ENCODE measurements at regions not wholly inside any gene's neighbourhood (a gene's known extent, or its start where the extent isn't known, plus 50 kb on each side); places are given as distances from the start of the nearest gene placed in this dataset.

GRCh38 chr6:41404182-41404845 is 68.9 kb downstream of the NCR2 start:
- DNase-seq (ENCODE audit: low spot score), result no peak

DNA sequence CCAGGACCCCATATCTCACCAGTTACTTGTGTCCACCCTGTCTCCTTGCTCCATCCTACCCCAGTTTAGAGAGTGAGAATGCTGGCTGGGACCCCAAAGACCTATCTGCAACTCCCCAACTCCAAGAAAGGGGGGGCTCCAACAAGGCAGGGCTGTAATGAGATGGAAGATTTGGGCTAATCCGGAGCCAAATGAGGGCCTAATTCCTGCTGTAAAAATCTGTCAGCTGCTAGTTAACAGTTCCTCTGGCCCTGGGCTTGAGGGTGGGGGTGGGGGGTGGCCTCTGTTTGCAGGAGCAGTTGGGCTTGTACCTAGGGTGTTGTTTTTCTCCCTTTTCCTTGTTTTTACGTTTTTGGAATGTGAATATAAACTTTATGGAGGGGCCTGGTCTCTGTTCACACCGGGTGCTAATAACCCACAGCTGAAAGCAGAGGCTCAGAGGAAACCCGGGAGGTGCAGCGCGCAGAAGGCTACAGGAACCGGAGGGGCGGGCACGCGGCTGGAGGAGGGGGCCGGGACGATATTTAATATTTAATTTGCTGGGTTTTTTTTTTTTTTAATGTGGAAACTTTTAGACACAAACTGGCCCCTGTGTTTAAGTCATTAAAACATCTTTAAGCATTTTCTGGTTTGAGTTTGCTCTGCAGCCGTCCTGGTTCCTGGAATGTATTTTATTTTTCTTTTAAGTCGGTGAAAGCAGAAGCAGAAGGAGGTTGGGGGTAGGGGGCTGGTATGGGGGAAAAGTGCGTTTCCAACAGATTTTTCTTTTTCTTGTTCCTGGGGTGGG is 70.7 kb downstream of the NCR2 start:
- no peak for DNase-seq (ENCODE audit: low spot score)

DNA sequence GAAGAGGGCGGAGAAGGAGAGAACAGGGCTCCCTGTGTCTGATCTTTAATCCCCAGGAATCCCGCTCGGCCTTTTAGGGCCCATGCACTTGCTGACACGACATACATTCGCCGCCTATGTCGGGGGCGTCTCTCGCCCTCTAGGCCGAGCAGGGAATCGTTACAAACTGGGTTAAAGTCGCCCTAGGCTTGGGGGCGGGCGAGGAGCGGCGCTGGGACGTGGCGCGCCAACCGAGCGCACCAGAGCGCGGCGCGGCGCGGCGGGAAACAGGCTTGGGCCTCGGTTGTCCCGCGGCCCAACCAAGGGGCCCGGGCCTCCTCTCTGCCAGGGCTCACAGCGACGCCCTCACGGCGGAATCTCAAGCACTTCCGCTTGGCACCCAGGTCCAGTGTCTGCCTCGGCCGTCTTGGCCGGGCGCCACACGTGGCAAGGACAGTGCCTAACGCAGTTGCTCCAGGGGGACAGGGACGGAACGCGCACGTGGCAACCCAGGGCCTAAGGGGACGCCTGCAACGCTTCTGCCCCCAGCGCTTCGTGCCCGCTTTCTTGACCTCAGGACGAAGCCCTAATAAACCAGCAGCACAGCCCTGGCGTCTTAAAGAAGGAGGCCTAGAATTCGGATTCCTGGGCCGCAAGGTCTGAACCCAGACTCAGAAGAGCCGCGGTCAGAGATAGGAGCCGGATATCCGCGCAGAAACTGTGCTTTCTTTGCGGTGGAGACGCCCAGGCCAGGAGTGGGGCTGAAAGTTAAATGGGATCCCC is 71.5 kb downstream of the NCR2 start:
- DNase-seq (ENCODE audit: low spot score), result no peak

DNA sequence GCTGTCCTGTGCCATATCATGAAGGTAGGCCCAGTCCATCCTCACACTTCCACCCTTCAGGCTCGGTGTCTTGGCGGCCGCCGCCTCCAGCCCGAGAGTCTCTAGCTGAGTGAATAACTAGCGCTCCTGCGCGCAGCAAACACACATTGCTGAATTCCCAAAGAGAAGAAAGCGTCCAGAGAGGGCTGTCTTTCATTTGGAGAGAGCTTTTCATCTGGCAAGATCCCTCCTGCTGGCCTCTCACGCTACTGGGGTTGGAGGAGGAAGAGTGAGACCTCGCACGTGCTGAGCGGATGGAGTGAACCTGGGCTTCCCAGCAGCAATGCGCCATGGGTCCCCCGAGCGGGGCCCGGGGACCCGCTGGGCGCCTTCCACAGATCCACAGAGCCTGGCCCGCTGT is 73.2 kb downstream of the NCR2 start:
- no peak for DNase-seq (ENCODE audit: low spot score)

DNA sequence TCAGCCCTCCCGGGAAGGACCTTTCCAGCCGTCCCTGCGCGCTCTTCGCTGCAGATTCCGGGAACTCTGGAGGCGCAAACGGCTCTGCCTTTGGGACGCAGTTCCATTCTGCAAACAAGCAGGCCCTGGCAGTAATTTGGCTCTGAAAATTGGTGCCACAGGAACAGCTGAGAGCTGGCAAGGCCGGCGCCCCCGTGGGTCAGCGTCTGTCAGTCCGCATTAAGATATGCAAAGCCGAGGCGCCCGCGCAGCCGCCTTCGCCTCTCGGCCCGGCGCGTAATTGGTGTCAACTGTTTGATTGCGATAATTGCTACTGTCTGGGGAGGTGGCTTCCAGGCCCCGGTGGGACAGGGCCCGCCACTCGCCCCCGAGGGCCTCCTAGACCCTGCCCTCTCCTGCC is 73.6 kb downstream of the NCR2 start:
- DNase-seq (ENCODE audit: low spot score), result no peak

- no peak for DNase-seq (ENCODE audit: low spot score)
Observed at GRCh38 chr6:41409489-41409888, 74.1 kb downstream of the NCR2 start.

- no peak for DNase-seq (ENCODE audit: low spot score)
Observed at GRCh38 chr6:41411961-41412360, 76.6 kb downstream of the NCR2 start.

DNA sequence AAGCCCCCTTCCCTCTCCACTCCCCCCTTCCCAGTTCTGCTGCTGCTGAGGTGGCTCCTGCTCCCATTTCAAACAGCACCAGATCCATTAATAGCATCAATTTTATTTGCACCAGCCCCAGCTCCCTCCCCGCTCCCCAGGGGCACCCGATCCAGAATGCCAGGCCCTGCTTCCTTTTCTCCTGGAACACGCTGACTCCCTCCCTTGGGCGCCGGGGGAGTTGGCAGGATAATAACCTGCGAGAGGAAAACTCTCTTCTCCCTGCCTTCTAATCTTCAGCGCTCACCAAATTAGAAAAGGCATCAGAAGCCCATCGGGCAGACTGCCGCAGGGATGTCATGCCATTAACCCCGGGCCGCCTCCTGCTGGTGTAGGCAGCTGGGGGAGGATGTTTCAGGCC is 77.8 kb downstream of the NCR2 start:
- no peak for DNase-seq (ENCODE audit: low spot score)

GRCh38 chr6:41416501-41416837 is 81.1 kb downstream of the NCR2 start:
- DNase-seq (ENCODE audit: low spot score), result no peak

- DNase-seq (ENCODE audit: low spot score), result no peak
Observed at GRCh38 chr6:41418741-41419140, 83.3 kb downstream of the NCR2 start.

DNA sequence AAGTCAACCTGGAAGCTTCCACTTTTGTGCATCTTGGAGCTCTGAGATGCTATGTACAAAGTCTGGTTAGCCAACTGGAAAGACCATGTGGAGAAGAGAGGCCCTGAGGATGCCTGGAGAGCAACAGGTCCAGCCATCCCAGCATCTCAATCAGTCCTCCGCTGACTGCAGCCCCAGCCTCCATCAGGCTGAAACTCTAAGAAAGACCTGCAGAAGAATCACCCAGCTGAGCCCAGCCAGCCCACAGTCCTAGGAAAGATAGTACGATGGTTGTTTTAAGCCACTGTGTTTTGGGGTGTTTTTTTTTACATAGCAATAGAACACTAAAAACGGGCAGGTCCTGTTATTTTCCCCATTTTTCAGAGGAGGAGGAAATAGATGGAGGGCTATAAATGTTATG is 84.0 kb downstream of the NCR2 start:
- DNase-seq (ENCODE audit: low spot score), result no peak

GRCh38 chr6:41420186-41420585 is 84.8 kb downstream of the NCR2 start:
- no peak for DNase-seq (ENCODE audit: low spot score)

DNA sequence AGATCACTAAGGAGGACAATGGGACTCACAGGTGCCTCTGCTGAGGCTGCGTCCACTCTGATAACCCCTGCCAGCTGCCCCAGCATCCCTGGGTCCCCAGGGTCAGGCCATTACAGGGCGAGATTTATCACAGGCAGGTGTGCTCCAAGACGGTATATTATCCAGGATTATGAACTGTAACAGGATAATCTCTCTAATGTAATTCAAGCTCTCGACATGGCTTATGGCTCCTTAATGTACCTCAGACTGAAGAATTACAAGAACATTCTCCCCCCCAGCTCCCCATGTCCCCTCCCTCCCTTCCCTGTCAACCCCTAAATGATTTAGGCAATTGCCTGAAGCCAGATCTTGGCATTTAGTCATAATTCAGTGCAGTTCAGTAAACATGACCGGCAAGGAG is 86.8 kb downstream of the NCR2 start:
- no peak for DNase-seq (ENCODE audit: low spot score)

DNA sequence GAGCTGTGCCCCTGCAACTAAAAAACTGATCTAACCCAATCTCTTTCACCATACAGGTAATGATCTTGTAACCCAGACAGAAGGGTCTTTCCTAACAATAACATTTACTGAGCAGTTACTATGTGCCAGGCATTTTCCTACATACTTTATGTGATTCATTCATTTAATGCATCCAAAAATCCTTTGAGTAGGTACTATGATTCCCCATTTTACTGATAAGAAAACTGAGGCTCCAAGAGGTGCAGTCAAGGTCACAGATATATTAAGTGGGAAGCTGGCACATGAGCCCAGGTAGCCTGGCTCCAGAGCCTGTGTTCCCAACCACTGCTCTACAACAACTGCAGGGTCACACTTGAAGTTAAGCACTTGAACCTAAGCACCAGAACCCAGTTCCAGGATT is 87.6 kb downstream of the NCR2 start:
- DNase-seq (ENCODE audit: low spot score), result no peak

GRCh38 chr6:41424370-41425058 is 89.1 kb downstream of the NCR2 start:
- peak; percentile 89 for DNase-seq (ENCODE audit: low spot score)

- no peak for DNase-seq (ENCODE audit: low spot score)
Observed at GRCh38 chr6:41425511-41425910, 90.1 kb downstream of the NCR2 start.

DNA sequence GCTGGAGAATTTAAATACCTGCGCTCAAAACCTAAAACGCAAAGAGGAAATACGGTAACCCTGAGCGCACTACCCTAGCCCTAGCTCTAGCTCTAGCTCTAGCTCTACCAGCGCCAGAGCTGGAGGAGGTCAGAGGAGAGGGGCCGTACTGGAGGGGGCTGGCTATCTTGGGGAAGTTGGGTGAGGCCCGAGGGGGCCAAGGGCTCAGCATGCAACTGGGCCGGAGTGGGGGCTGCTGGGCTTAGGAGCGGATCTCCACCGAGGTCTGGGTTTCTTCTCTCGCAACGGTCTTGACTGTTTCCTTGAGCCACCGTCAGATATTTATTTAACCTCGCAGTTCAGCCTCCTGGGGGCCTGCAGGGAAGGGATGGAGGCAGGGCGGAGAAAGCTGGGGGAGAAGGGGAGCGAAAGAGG is 91.0 kb downstream of the NCR2 start:
- DNase-seq (ENCODE audit: low spot score), result no peak

- DNase-seq (ENCODE audit: low spot score), result no peak
Observed at GRCh38 chr6:41426888-41427641, 91.7 kb downstream of the NCR2 start.

DNA sequence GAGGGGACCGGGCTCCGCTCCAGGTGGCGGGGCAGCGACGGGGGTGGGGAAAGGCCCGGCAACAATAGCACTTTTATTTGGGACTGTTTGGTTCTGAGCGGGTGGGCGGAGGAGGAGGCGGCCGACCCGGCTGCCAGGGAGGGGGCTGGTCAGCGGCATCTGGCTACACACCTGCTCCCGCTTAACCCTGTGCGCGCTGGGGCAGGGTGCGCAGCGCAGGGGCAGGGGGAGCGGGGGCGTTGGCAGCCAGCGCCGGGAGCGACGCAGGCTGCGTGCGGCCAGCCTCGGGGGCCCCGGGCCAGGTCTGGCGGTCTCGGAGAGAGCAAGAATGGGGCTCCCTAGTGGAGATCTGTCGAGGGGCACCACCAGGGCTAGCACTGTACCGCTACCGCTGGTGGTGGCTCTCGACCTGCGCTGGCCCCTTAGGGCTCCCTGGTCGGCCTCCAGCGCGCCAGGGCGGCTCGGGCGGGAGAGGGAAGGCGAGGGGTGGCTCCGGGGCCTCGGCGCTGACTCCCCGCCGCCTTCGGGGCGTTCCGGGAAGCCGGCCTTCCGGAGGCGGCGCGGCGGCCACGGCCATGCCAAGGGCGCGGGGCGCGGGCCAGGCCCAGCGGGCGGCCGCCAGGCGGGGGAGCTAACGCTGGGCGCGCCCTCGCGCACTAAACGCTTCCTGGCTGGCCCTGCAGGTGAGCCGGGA is 92.4 kb downstream of the NCR2 start:
- DNase-seq (ENCODE audit: low spot score), result no peak

GRCh38 chr6:41428336-41428995 is 93.1 kb downstream of the NCR2 start:
- DNase-seq (ENCODE audit: low spot score), result no peak

- no peak for DNase-seq (ENCODE audit: low spot score)
Observed at GRCh38 chr6:41428996-41429421, 93.6 kb downstream of the NCR2 start.

Measured in COLO829 (cell line).